Gastroesophageal sphincter (tissue), 4 donors: ENCODE measurements at regions not wholly inside any gene's neighbourhood (a gene's known extent, or its start where the extent isn't known, plus 50 kb on each side); places are given as distances from the start of the nearest gene placed in this dataset.

Source experiments
- ATAC-seq: fragments of 150-250 bp; one replicate; pipeline ENCODE4 v1.9.1; 2016; ENCODE audit warnings: mild to moderate bottlenecking, moderate library complexity
- H3K27ac ChIP-seq, 4 donors: fragments of 200-600 bp; sonication (generic) in 3 of 4; 1 replicate in 3 of 4; 2 replicates in 1 of 4; pipeline ENCODE4 v1.5.1; 2016 to 2019
- H3K27me3 ChIP-seq: fragments of 200-600 bp; sonication (generic); one replicate; pipeline ENCODE4 v1.5.1; 2019
- H3K36me3 ChIP-seq, 2 donors: fragments of 200-600 bp; sonication (generic); one replicate each; pipeline ENCODE4 v1.5.1; 2019; ENCODE audit warnings: control low read depth in 1 of 2
- H3K4me1 ChIP-seq, 3 donors: fragments of 200-600 bp; sonication (generic); 1 replicate in 2 of 3; 2 replicates in 1 of 3; pipeline ENCODE4 v1.5.1; 2016 to 2019; ENCODE audit warnings: control low read depth in 2 of 3
- H3K4me3 ChIP-seq, 2 donors: fragments of 200-600 bp; sonication (generic); one replicate each; pipeline ENCODE4 v1.5.1; 2019; ENCODE audit warnings: mild to moderate bottlenecking in 1 of 2, moderate library complexity in 1 of 2
- H3K9me3 ChIP-seq, 3 donors: fragments of 200-600 bp; sonication (generic); one replicate each; pipeline ENCODE4 v1.5.1; 2017 to 2019; ENCODE audit warnings: control low read depth in 2 of 3
- EP300 ChIP-seq: sonication (generic); formaldehyde crosslinking; IDR thresholded peaks from one replicate; pipeline ENCODE4 v1.6.1; 2017; ENCODE audit warnings: antibody characterized with exemption, mild to moderate bottlenecking
- POLR2A ChIP-seq, 2 donors: fragments of 450-650 bp; IDR thresholded peaks; one replicate each; pipeline ENCODE4 v1.6.1; 2017; ENCODE audit warnings: antibody characterized with exemption in 2 of 2, mild to moderate bottlenecking in 2 of 2, moderate library complexity in 1 of 2
- POLR2AphosphoS5 ChIP-seq: sonication (generic); formaldehyde crosslinking; IDR thresholded peaks from one replicate; pipeline ENCODE4 v1.6.1; 2017; ENCODE audit warnings: antibody characterized with exemption
- WGBS, 2 donors: methylation state at CpG; one replicate each; pipeline ENCODE4 v1.1.5; 2018; ENCODE audit warnings: low coverage in 1 of 2; 5-methylcytosine and 5-hydroxymethylcytosine counted together
- TF ChIP-seq, protein P1 (sequence below), 4 experiments: fragments of 200-600 bp in 2 of 4; fragments of 450-650 bp in 2 of 4; sonication (generic) in 1 of 4; IDR thresholded peaks; one replicate each; pipeline ENCODE4 v1.5.1; 2017 to 2019; ENCODE audit warnings: antibody characterized with exemption in 4 of 4, mild to moderate bottlenecking in 2 of 4, moderate library complexity in 2 of 4

DNA sequence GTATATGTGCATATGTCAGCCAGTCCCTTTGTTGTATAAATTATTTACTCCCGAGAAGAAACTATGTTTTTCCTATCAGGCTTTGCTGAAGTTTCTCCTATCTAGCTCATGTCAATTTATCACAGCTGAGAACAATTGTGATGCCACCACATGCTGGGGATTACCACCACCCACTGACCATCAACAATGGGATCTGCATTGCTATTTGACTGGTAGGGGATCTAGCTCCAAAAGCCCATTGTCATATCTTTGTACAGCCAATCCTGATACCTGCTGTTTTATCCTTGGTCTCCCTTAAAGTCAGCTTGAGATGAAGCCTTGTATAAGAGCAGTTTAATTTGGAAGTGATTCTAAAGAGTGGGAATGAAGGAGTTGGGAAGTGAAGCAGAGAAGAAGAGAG lies 53.9 kb upstream of the KCNN2 start:
- ATAC-seq: no peak
- no peak overlapping the region for H3K4me3 ChIP-seq
- H3K36me3 ChIP-seq: no peaks in the 10 kb centered on the region
- no peaks in the 10 kb centered on the region for H3K27me3 ChIP-seq
- WGBS, 2 donors: 67 to 81% methylated on average over 1 of the region's 1 CpG
- H3K4me1 ChIP-seq: peaks cover 0 to 8% (median 0%) of the 10 kb centered on the region in 3 donors
- no peak for TF ChIP-seq POLR2A (IDR thresholded peaks at IDR 0.05)
- TF ChIP-seq, protein P1, sequence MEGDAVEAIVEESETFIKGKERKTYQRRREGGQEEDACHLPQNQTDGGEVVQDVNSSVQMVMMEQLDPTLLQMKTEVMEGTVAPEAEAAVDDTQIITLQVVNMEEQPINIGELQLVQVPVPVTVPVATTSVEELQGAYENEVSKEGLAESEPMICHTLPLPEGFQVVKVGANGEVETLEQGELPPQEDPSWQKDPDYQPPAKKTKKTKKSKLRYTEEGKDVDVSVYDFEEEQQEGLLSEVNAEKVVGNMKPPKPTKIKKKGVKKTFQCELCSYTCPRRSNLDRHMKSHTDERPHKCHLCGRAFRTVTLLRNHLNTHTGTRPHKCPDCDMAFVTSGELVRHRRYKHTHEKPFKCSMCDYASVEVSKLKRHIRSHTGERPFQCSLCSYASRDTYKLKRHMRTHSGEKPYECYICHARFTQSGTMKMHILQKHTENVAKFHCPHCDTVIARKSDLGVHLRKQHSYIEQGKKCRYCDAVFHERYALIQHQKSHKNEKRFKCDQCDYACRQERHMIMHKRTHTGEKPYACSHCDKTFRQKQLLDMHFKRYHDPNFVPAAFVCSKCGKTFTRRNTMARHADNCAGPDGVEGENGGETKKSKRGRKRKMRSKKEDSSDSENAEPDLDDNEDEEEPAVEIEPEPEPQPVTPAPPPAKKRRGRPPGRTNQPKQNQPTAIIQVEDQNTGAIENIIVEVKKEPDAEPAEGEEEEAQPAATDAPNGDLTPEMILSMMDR (IDR thresholded peaks at IDR 0.05): no peak
- TF ChIP-seq POLR2AphosphoS5: no peak
- TF ChIP-seq EP300: no peak
- H3K27ac ChIP-seq: no peak overlapping the region
- H3K9me3 ChIP-seq: no peaks in the 10 kb centered on the region

DNA sequence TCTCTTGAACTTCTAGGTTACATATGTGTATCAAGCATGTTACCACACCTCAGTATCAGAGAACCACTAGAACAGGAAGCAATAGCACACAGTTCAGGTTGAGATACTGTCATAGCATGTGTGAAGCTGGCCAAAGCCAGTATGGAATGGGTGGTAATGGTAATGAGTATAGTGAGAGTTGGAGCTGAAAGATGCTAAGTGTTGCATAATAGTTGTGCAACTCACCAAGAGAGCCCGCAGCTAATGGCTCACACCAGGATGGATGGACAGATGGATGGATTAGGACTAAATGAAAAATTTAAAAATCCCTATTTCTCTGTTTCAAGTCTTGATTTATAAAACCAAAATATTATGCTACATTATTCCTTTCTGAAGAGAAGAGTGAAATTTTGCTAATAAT lies 53.4 kb upstream of the KCNN2 start:
- Histone ChIP-seq H3K9me3 (no peaks in the 10 kb centered on the region), H3K27ac (no peak overlapping the region), H3K4me3 (no peak overlapping the region), H3K36me3 (no peaks in the 10 kb centered on the region), H3K4me1 (peaks cover 0 to 8% (median 0%) of the 10 kb centered on the region in 3 donors), H3K27me3 (no peaks in the 10 kb centered on the region)
- WGBS, 2 donors: 88 to 91% methylated on average over 1 of the region's 1 CpG
- no peak for ATAC-seq
- no peak for TF ChIP-seq POLR2AphosphoS5
- no peak for TF ChIP-seq EP300
- TF ChIP-seq, protein P1 (IDR thresholded peaks at IDR 0.05): no peak
- no peak for TF ChIP-seq POLR2A (IDR thresholded peaks at IDR 0.05)

DNA sequence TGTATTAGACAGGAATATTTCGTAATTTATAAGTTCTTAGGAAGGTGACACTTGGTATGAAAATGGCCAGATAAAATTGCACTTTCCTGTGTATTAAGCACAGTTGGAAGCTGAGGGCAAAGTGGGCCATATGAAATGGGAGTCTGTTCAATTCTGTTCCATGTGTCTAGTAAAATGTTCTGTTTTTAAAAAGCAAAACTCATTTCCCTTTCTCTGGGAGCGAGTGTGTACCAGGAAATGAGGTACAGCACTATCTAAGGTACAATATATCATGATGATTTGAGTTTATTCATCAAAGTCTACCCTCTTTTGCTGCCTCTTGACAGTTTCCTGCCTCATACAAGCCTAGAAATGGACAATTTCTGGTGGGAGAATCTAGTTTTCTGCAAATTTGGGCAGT lies 51.2 kb upstream of the KCNN2 start:
- Histone ChIP-seq H3K27ac (no peak overlapping the region), H3K4me3 (no peak overlapping the region), H3K9me3 (no peaks in the 10 kb centered on the region), H3K36me3 (no peaks in the 10 kb centered on the region), H3K27me3 (no peaks in the 10 kb centered on the region), H3K4me1 (peaks cover 0 to 8% (median 0%) of the 10 kb centered on the region in 3 donors)
- TF ChIP-seq, protein P1 (IDR thresholded peaks at IDR 0.05): no peak
- TF ChIP-seq POLR2A (IDR thresholded peaks at IDR 0.05) (no peak), EP300 (no peak), POLR2AphosphoS5 (no peak)
- ATAC-seq: no peak
- WGBS, 2 donors: 72 to 88% methylated on average over 2 of the region's 2 CpGs

DNA sequence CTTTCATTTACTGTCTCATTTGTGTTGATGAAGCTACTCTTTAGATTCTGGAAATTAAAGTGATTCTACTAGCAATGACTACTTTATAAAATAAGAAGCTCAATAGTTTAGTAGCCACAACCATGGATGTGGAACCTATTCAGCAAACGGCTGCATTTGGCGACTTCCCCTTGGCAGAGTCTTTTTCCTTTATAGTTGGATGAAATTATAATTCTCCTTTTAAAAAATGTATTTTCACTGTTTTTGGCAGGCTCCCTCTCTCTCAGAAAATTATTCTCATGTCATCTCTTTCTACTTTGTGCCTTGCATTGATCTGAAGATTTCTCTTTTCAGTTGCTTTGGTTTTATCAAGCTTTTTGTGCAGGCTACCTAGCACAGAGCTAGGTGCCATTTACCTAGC lies 50.6 kb upstream of the KCNN2 start:
- WGBS, 2 donors: 38 to 60% methylated on average over 2 of the region's 2 CpGs
- no peaks in the 10 kb centered on the region for H3K27me3 ChIP-seq
- no peaks in the 10 kb centered on the region for H3K36me3 ChIP-seq
- H3K4me1 ChIP-seq: peaks cover 0 to 8% (median 0%) of the 10 kb centered on the region in 3 donors
- H3K9me3 ChIP-seq: no peaks in the 10 kb centered on the region
- TF ChIP-seq, protein P1 (IDR thresholded peaks at IDR 0.05): no peak
- TF ChIP-seq POLR2A (IDR thresholded peaks at IDR 0.05) (no peak), POLR2AphosphoS5 (no peak), EP300 (no peak)
- ATAC-seq: no peak
- H3K27ac ChIP-seq: no peak overlapping the region
- H3K4me3 ChIP-seq: no peak overlapping the region

DNA sequence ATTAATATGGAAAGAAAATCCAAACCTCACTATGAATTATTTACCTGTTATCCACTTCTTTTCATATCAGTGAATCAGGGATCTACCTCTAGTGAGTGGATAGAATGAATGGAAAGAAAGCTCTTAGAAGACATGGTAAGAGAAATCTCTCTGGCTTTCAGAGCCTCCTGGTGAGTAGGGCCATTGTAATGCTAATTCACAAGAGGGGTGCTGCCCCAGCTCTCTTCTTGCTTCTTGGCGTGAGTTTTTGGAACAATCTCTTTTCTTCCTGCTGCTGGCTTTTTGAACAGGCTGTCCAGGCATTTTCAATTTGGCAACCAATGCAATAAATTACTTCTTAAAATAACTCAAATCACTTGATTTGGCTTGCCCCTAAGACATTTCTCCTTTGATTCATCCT lies 49.9 kb upstream of the KCNN2 start:
- no peak for ATAC-seq
- 0 to 40% methylated on average over 1 of the region's 1 CpG for WGBS, 2 donors

More for the DNA sequence above, 49.9 kb upstream of the KCNN2 start:
- H3K27me3 ChIP-seq: no peaks in the 10 kb centered on the region
- no peak for TF ChIP-seq POLR2A (IDR thresholded peaks at IDR 0.05)
- TF ChIP-seq EP300: no peak
- TF ChIP-seq POLR2AphosphoS5: no peak
- TF ChIP-seq, protein P1 (IDR thresholded peaks at IDR 0.05): no peak
- no peaks in the 10 kb centered on the region for H3K9me3 ChIP-seq
- H3K4me1 ChIP-seq: peaks cover 0 to 8% (median 0%) of the 10 kb centered on the region in 3 donors
- H3K4me3 ChIP-seq: no peak overlapping the region
- H3K36me3 ChIP-seq: no peaks in the 10 kb centered on the region
- no peak overlapping the region for H3K27ac ChIP-seq
